ENCODE measurements at regions not wholly inside any gene's neighbourhood (a gene's known extent, or its start where the extent isn't known, plus 50 kb on each side); places are given as distances from the start of the nearest gene placed in this dataset.

GRCh38 chr11:70713988-70714665, 315.8 kb downstream of the CTTN start:
- Mint-ChIP-seq H3K27ac (no peak overlapping the region), H3K4me1 (no peaks in the 10 kb centered on the region), H3K36me3 (no peaks in the 10 kb centered on the region), H3K27me3 (peaks cover 17 to 27% of the 10 kb centered on the region in 2 donors), H3K4me3 (no peak overlapping the region), H3K9me3 (no peaks in the 10 kb centered on the region)
- ATAC-seq (replicated peaks) (no peak), DNase-seq (no peak)

GRCh38 chr11:70715166-70715951, 317.0 kb downstream of the CTTN start:
- ATAC-seq (replicated peaks) = no peak
- H3K27me3 Mint-ChIP-seq = peaks cover 12 to 19% of the 10 kb centered on the region in 2 donors

GRCh38 chr11:70716216-70716615, 317.9 kb downstream of the CTTN start:
- DNase-seq (no peak), ATAC-seq (replicated peaks) (no peak)
- Mint-ChIP-seq H3K27ac (no peak overlapping the region), H3K27me3 (peaks cover 16 to 17% of the 10 kb centered on the region in 2 donors), H3K9me3 (no peaks in the 10 kb centered on the region), H3K36me3 (no peaks in the 10 kb centered on the region), H3K4me1 (no peaks in the 10 kb centered on the region), H3K4me3 (no peak overlapping the region)

More at GRCh38 chr11:70715166-70715951, 317.0 kb downstream of the CTTN start:
- Mint-ChIP-seq H3K4me1 (no peaks in the 10 kb centered on the region), H3K27ac (no peak overlapping the region), H3K9me3 (no peaks in the 10 kb centered on the region), H3K36me3 (no peaks in the 10 kb centered on the region), H3K4me3 (no peak overlapping the region)
- DNase-seq = no peak

- H3K4me1 Mint-ChIP-seq = no peaks in the 10 kb centered on the region
- H3K36me3 Mint-ChIP-seq = no peaks in the 10 kb centered on the region
- no peak overlapping the region for H3K27ac Mint-ChIP-seq
- no peaks in the 10 kb centered on the region for H3K9me3 Mint-ChIP-seq
- peaks cover 14 to 18% of the 10 kb centered on the region in 2 donors for H3K27me3 Mint-ChIP-seq
- ATAC-seq (replicated peaks) = no peak
- no peak for DNase-seq
- no peak overlapping the region for H3K4me3 Mint-ChIP-seq
These were observed 318.9 kb downstream of the CTTN start for GRCh38 chr11:70716986-70717775.

GRCh38 chr11:70717936-70718595, 319.7 kb downstream of the CTTN start:
- H3K4me1 Mint-ChIP-seq = no peaks in the 10 kb centered on the region
- H3K27ac Mint-ChIP-seq = no peak overlapping the region
- DNase-seq (no peak), ATAC-seq (replicated peaks) (no peak)
- peaks cover 11 to 14% of the 10 kb centered on the region in 2 donors for H3K27me3 Mint-ChIP-seq
- no peaks in the 10 kb centered on the region for H3K9me3 Mint-ChIP-seq
- no peaks in the 10 kb centered on the region for H3K36me3 Mint-ChIP-seq
- H3K4me3 Mint-ChIP-seq = no peak overlapping the region

- no peak overlapping the region for H3K27ac Mint-ChIP-seq
- ATAC-seq (replicated peaks) (no peak), DNase-seq (no peak)
- no peaks in the 10 kb centered on the region for H3K36me3 Mint-ChIP-seq
- H3K27me3 Mint-ChIP-seq = peaks cover 12 to 14% of the 10 kb centered on the region in 2 donors
- peaks cover 0 to 1% of the 10 kb centered on the region in 2 donors for H3K9me3 Mint-ChIP-seq
- no peaks in the 10 kb centered on the region for H3K4me1 Mint-ChIP-seq
- H3K4me3 Mint-ChIP-seq = no peak overlapping the region
These were observed 321.2 kb downstream of the CTTN start for GRCh38 chr11:70719516-70719915.

GRCh38 chr11:70720281-70720680, 322.0 kb downstream of the CTTN start:
- Mint-ChIP-seq H3K27me3 (peaks cover 14 to 16% of the 10 kb centered on the region in 2 donors), H3K4me3 (no peak overlapping the region), H3K36me3 (no peaks in the 10 kb centered on the region), H3K4me1 (no peaks in the 10 kb centered on the region), H3K9me3 (peaks cover 0 to 1% of the 10 kb centered on the region in 2 donors), H3K27ac (no peak overlapping the region)
- DNase-seq (no peak), ATAC-seq (replicated peaks) (no peak)

- peaks cover 16 to 18% of the 10 kb centered on the region in 2 donors for H3K27me3 Mint-ChIP-seq
- DNase-seq = no peak
- ATAC-seq (replicated peaks) = no peak
- H3K27ac Mint-ChIP-seq = no peak overlapping the region
- no peaks in the 10 kb centered on the region for H3K4me1 Mint-ChIP-seq
- no peaks in the 10 kb centered on the region for H3K36me3 Mint-ChIP-seq
- no peak overlapping the region for H3K4me3 Mint-ChIP-seq
- H3K9me3 Mint-ChIP-seq = peaks cover 0 to 1% of the 10 kb centered on the region in 2 donors
These were observed 322.7 kb downstream of the CTTN start for GRCh38 chr11:70721006-70721405.

- no peak overlapping the region for H3K4me3 Mint-ChIP-seq
- ATAC-seq (replicated peaks) = no peak
These were observed 326.9 kb downstream of the CTTN start for GRCh38 chr11:70725278-70725677.

GRCh38 chr11:70725739-70726138, 327.4 kb downstream of the CTTN start:
- peaks cover 0 to 1% of the 10 kb centered on the region in 2 donors for H3K9me3 Mint-ChIP-seq
- H3K27me3 Mint-ChIP-seq = peaks cover 9 to 11% of the 10 kb centered on the region in 2 donors
- H3K4me3 Mint-ChIP-seq = no peak overlapping the region
- no peaks in the 10 kb centered on the region for H3K36me3 Mint-ChIP-seq
- H3K27ac Mint-ChIP-seq = no peak overlapping the region
- H3K4me1 Mint-ChIP-seq = no peaks in the 10 kb centered on the region
- ATAC-seq (replicated peaks) = no peak
- DNase-seq = no peak

More at GRCh38 chr11:70725278-70725677, 326.9 kb downstream of the CTTN start:
- Mint-ChIP-seq H3K4me1 (no peaks in the 10 kb centered on the region), H3K27ac (no peak overlapping the region), H3K9me3 (peaks cover 0 to 1% of the 10 kb centered on the region in 2 donors), H3K27me3 (peaks cover 9 to 11% of the 10 kb centered on the region in 2 donors), H3K36me3 (no peaks in the 10 kb centered on the region)
- no peak for DNase-seq

- Mint-ChIP-seq H3K36me3 (no peaks in the 10 kb centered on the region), H3K4me3 (no peak overlapping the region)
These were observed 328.7 kb downstream of the CTTN start for GRCh38 chr11:70727021-70727420.

GRCh38 chr11:70727899-70728620, 329.7 kb downstream of the CTTN start:
- Mint-ChIP-seq H3K4me3 (no peak overlapping the region), H3K36me3 (no peaks in the 10 kb centered on the region), H3K27me3 (peaks cover 5 to 9% of the 10 kb centered on the region in 2 donors), H3K4me1 (no peaks in the 10 kb centered on the region), H3K9me3 (peaks cover 0 to 1% of the 10 kb centered on the region in 2 donors), H3K27ac (no peak overlapping the region)
- DNase-seq = no peak
- ATAC-seq (replicated peaks) = no peak

More at GRCh38 chr11:70727021-70727420, 328.7 kb downstream of the CTTN start:
- DNase-seq (no peak), ATAC-seq (replicated peaks) (no peak)
- Mint-ChIP-seq H3K4me1 (no peaks in the 10 kb centered on the region), H3K9me3 (peaks cover 0 to 1% of the 10 kb centered on the region in 2 donors), H3K27ac (no peak overlapping the region), H3K27me3 (peaks cover 5 to 8% of the 10 kb centered on the region in 2 donors)

- Mint-ChIP-seq H3K27me3 (peaks cover 0 to 9% of the 10 kb centered on the region in 2 donors), H3K36me3 (no peaks in the 10 kb centered on the region), H3K9me3 (no peaks in the 10 kb centered on the region), H3K27ac (no peak overlapping the region), H3K4me1 (no peaks in the 10 kb centered on the region), H3K4me3 (no peak overlapping the region)
- ATAC-seq (replicated peaks) (no peak), DNase-seq (no peak)
These were observed 331.6 kb downstream of the CTTN start for GRCh38 chr11:70729949-70730348.

All from stimulated activated naive B cell treated with anti-CD40 and anti-IgM and Interleukin-4, amounts not matched to agents 10 μg/mL and 1 μg/mL and 100 μg/mL, for 72 hours (primary cell).